ENCODE measurements at regions not wholly inside any gene's neighbourhood (a gene's known extent, or its start where the extent isn't known, plus 50 kb on each side); places are given as distances from the start of the nearest gene placed in this dataset.

DNA sequence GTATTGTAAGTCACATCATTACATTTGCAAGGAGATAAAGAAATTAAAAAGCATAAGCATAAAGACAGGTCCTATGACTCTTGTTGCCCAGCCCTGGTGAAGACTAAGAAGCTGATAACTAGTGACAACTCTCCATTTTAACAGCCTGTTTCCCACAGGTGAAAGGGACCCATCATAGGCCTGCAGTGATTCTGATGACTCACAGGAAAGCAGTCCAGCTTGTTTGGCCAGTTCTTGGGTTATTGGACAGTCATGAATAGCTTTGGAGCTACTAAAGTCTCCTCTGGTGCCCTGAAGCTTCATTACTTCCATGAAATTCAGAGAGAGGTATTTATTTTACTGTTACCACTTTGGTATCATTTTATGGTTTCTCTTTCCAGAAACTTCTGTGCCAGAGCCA lies 55.5 kb upstream of the DYRK2 start:
- no peak for DNase-seq

DNA sequence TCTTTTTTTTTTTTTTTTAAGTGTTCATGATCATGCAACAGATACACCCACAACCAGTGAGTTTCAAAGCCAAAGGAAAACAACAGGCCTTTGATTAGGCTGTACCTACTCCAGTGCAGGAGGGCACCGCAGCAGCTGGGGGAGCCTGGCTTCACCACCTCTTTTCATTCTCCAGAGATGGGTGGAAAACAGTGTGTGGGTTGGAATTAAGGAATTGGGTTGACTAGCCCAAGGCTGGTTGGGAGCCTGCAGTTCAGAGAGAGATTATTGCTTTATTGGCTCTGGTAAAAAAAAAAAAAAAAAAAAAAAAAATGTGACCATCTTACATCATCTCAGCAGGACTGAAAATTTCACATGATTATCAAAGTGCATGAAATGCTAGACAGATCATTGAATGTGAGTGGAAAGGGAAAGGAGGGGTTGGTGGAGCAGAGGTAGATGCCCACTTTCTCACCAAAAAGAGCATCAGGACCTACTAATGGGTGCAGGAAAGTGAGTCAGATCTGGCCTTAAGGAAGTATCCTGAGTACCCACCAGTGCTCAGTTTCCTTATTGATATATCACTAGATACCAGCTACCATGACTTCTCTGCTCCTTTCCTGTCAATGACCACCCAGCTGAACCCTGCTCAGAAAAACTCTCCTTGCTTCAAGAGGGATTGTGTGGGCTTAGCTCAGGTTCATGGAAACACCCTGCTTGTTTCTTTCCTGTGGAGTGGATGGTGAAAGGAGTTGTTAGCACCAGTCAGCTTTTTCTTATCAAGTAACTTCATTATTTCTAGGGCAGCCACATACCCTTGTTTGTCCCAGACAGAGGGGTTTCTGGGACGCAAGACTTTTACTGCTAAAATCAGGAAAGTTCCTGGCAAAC lies 54.8 kb upstream of the DYRK2 start:
- DNase-seq: no peak

DNA sequence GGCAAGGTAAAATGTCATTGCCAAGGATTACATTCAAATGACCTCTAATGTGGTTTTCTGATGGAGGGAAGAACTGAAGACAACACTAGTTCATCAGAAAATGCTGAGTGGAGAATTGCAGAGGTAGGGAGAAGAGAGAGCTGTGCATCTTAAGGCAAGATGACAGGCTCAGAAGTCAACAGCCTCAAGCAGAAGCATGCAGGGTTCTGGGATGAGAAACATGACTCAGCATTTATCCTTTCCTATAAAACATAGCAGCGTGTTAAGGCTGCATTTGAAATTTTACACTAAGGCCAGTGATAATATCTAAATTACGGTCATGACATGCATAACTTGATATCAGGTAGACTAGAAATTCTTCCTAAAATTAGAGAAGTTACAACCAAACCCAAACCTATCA lies 53.7 kb upstream of the DYRK2 start:
- DNase-seq: no peak

DNA sequence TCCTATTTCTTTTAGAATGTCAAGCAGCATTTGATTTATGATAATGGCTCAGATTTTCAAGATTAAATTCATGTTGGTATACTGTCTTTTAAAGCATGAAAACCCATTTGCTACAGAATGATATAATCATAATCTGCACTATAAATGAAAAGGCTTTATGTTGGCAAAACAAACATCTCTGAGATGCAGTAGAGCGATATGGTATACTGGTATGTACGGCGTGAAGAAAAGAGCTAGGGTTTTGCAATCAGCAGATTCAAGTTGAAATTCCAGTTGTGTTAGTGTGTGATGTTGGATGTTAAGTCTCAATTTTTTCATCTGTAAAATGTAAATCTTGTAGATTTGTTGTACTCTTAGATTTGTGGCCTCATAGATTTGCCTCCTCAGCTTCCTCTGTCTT lies 53.2 kb upstream of the DYRK2 start:
- DNase-seq: no peak

DNA sequence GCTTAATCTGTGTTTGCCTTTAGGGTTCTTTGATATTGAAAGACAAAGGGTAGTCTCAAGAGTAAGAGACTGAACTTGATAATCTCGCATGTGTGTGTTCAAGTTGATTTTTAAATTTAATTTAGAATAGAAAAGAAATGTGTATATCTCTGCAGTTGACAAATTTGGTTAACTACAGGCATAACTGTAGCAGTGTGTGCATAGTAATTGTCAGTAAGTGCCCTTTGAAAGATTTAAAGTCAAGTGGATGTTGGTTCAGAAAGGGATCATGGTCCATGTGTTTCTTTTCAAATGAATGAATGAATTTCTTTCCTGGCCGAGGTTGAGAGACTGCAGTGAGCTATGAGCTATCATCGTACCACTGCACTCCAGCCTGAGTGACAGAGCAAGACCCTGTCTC lies 49.9 kb upstream of the DYRK2 start:
- DNase-seq: no peak
